ENCODE measurements at regions not wholly inside any gene's neighbourhood (a gene's known extent, or its start where the extent isn't known, plus 50 kb on each side); places are given as distances from the start of the nearest gene placed in this dataset.

- no peak for TF ChIP-seq EZH2phosphoT487 (IDR thresholded peaks at IDR 0.05; ENCODE audit: borderline replicate concordance)
- no peak for TF ChIP-seq CTCF (conservative IDR thresholded peaks at IDR 0.05; ENCODE audit: low read length)
Observed at GRCh38 chr5:1665803-1666202, 133.8 kb downstream of the MRPL36 start.
